ENCODE measurements at regions not wholly inside any gene's neighbourhood (a gene's known extent, or its start where the extent isn't known, plus 50 kb on each side); places are given as distances from the start of the nearest gene placed in this dataset.

GRCh38 chr17:79379700-79380445, 231.0 kb downstream of the RBFOX3 start:
- CTCF ChIA-PET, result no interaction called here
- no peaks in the 10 kb centered on the region for H3K4me1 Mint-ChIP-seq
- no peak for DNase-seq
- no peak overlapping the region for H3K27ac Mint-ChIP-seq
- no peak overlapping the region for H3K4me3 Mint-ChIP-seq
- H3K9me3 Mint-ChIP-seq, result no peaks in the 10 kb centered on the region
- H3K27me3 Mint-ChIP-seq, result peaks cover 12% of the 10 kb centered on the region
- H3K36me3 Mint-ChIP-seq, result no peaks in the 10 kb centered on the region

DNA sequence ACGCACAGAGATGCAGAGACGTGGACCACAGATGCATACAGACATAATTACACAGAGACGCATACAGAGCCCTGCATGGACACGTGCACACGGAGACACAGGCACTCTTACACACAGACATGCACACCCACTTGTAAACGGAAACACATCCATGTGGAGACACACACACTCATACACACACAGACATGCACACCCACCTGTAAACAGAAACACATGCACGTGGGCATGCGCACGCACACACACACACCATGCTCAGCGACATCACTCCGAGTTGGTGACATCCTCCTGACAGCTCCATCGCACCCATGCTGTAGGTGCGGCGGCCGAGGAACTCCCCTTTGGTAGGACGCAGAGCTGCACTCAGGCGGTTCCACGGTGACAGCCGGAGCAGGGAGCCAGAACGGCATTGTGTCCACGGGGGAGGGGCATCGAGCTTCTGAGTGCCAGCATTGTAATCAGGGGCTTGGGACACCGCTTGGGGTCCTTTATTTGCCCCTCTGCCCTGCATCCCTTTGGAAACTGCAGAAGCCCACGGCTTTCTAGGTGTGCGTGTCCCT, 233.5 kb downstream of the RBFOX3 start:
- DNase-seq, result no peak
- no peak overlapping the region for H3K4me3 Mint-ChIP-seq
- H3K27ac Mint-ChIP-seq, result no peak overlapping the region
- CTCF ChIA-PET, result no interaction called here
- no peaks in the 10 kb centered on the region for H3K4me1 Mint-ChIP-seq
- peaks cover 11% of the 10 kb centered on the region for H3K27me3 Mint-ChIP-seq
- no peaks in the 10 kb centered on the region for H3K36me3 Mint-ChIP-seq
- no peaks in the 10 kb centered on the region for H3K9me3 Mint-ChIP-seq

DNA sequence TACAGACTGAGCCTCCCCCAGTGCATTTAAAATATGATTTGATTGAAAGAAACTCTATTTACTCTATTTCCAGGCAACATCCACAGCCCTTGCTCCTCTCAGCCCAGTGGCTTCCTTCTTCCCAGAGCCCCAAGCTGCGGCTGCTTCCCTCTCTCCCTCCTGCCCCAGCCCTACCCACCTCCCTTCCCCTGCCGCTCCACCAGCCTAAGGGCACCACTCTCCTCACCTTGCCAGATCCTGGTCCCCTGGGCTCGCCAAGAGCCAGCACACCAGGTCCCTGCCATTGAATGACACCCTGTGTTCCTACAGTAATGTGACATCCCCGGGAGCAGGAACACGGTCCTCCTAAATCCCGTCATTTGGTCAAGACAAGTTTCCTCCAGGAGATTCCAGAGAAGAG, 236.0 kb downstream of the RBFOX3 start:
- DNase-seq, result no peak
- CTCF ChIA-PET, result interaction anchor here (1.7 kb wide), 1 partner anchor 16 kb away, joined by 5 read pairs; no protein-coding TSS in a partner anchor
- no peak overlapping the region for H3K27ac Mint-ChIP-seq
- no peaks in the 10 kb centered on the region for H3K9me3 Mint-ChIP-seq
- H3K4me3 Mint-ChIP-seq, result no peak overlapping the region
- H3K27me3 Mint-ChIP-seq, result peaks cover 7% of the 10 kb centered on the region
- H3K4me1 Mint-ChIP-seq, result no peaks in the 10 kb centered on the region
- no peaks in the 10 kb centered on the region for H3K36me3 Mint-ChIP-seq

DNA sequence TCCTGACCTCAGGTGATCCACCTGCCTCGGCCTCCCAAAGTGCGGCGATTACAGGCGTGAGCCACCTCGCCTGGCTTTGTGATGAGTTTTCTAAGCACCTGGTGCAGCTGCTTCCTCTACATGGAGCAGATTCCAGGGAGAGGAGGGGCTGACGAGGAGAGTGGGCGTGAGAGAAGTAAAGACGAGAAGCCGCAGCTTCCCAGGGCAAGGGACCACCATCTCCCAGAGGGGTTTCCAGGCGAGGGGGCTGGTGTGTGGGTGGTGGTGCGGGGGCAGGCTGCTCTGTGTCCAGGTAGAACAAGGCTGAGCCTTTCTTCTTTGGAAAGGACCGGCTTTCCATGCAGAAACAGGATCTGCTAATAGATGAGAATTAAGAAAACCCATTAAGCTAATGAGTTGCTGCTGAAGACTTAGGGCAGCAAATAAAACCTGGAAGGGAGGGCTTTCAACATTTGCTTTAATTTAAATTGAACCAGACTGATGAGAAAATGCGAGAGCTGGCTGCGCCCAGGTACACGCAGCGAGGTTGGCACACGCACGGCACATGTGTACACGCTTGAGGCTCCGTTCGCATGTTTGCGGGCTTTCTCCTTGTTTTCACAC, 236.7 kb downstream of the RBFOX3 start:
- H3K27me3 Mint-ChIP-seq, result peaks cover 7% of the 10 kb centered on the region
- no peak overlapping the region for H3K27ac Mint-ChIP-seq
- no peaks in the 10 kb centered on the region for H3K9me3 Mint-ChIP-seq
- no peak for DNase-seq
- no peaks in the 10 kb centered on the region for H3K36me3 Mint-ChIP-seq
- CTCF ChIA-PET, result interaction anchor here (0.9 to 1.7 kb wide), 2 partner anchors 15 to 17 kb away, joined by 3 to 5 read pairs; no protein-coding TSS in a partner anchor
- H3K4me3 Mint-ChIP-seq, result no peak overlapping the region
- H3K4me1 Mint-ChIP-seq, result no peaks in the 10 kb centered on the region

- no peaks in the 10 kb centered on the region for H3K4me1 Mint-ChIP-seq
- CTCF ChIA-PET, result interaction anchor here (0.7 to 1.4 kb wide), 4 partner anchors 15 to 21 kb away, joined by 3 to 4 read pairs (median 4); no protein-coding TSS in a partner anchor
- H3K27me3 Mint-ChIP-seq, result peaks cover 7% of the 10 kb centered on the region
- H3K4me3 Mint-ChIP-seq, result no peak overlapping the region
- H3K9me3 Mint-ChIP-seq, result no peaks in the 10 kb centered on the region
- H3K36me3 Mint-ChIP-seq, result no peaks in the 10 kb centered on the region
- no peak for DNase-seq
- no peak overlapping the region for H3K27ac Mint-ChIP-seq
These were observed 238.2 kb downstream of the RBFOX3 start for GRCh38 chr17:79372470-79373238.

DNA sequence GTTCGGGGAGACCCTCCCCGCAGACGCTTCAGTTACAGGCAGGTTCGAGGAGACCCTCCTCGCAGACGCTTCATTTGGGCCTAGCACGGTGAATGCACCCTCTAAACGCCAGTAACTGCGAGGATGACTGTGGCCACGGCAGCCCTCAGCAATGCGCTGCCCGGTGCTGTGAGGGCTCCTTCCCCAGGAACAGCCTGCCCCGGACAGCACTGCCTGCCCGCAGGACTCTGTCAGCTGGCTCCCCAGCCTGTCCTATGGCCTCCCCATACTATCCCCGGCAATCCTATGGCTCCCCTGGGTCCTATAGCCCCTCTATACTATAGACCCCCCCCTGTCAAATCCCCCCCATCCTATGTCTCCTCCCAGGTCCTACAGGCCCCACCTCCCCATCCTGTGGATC, 238.9 kb downstream of the RBFOX3 start:
- H3K27ac Mint-ChIP-seq, result no peak overlapping the region
- DNase-seq, result no peak
- CTCF ChIA-PET, result interaction anchor here (0.7 to 1.4 kb wide), 2 partner anchors 16 to 21 kb away, joined by 3 to 4 read pairs; no protein-coding TSS in a partner anchor
- no peaks in the 10 kb centered on the region for H3K9me3 Mint-ChIP-seq
- H3K4me1 Mint-ChIP-seq, result no peaks in the 10 kb centered on the region
- H3K27me3 Mint-ChIP-seq, result peaks cover 7% of the 10 kb centered on the region
- H3K4me3 Mint-ChIP-seq, result no peak overlapping the region
- no peaks in the 10 kb centered on the region for H3K36me3 Mint-ChIP-seq

- DNase-seq, result no peak
- H3K27ac Mint-ChIP-seq, result no peak overlapping the region
- CTCF ChIA-PET, result no interaction called here
- H3K36me3 Mint-ChIP-seq, result no peaks in the 10 kb centered on the region
- no peaks in the 10 kb centered on the region for H3K4me1 Mint-ChIP-seq
- H3K27me3 Mint-ChIP-seq, result peaks cover 7% of the 10 kb centered on the region
- no peaks in the 10 kb centered on the region for H3K9me3 Mint-ChIP-seq
- H3K4me3 Mint-ChIP-seq, result no peak overlapping the region
These were observed 240.3 kb downstream of the RBFOX3 start for GRCh38 chr17:79370594-79370993.

GRCh38 chr17:79370126-79370525, 240.7 kb downstream of the RBFOX3 start:
- DNase-seq, result no peak
- Mint-ChIP-seq H3K4me1 (no peaks in the 10 kb centered on the region), H3K4me3 (no peak overlapping the region), H3K27me3 (peaks cover 7% of the 10 kb centered on the region), H3K27ac (no peak overlapping the region), H3K36me3 (no peaks in the 10 kb centered on the region), H3K9me3 (no peaks in the 10 kb centered on the region)
- CTCF ChIA-PET, result no interaction called here

GRCh38 chr17:79369532-79369931, 241.3 kb downstream of the RBFOX3 start:
- Mint-ChIP-seq H3K27me3 (peaks cover 5% of the 10 kb centered on the region), H3K4me1 (no peaks in the 10 kb centered on the region), H3K36me3 (no peaks in the 10 kb centered on the region), H3K4me3 (no peak overlapping the region), H3K27ac (no peak overlapping the region), H3K9me3 (no peaks in the 10 kb centered on the region)
- CTCF ChIA-PET, result no interaction called here
- no peak for DNase-seq

GRCh38 chr17:79369001-79369400, 241.8 kb downstream of the RBFOX3 start:
- no peaks in the 10 kb centered on the region for H3K9me3 Mint-ChIP-seq
- H3K27me3 Mint-ChIP-seq, result peaks cover 7% of the 10 kb centered on the region
- H3K4me1 Mint-ChIP-seq, result no peaks in the 10 kb centered on the region
- DNase-seq, result no peak
- CTCF ChIA-PET, result no interaction called here
- H3K36me3 Mint-ChIP-seq, result no peaks in the 10 kb centered on the region
- H3K4me3 Mint-ChIP-seq, result no peak overlapping the region
- no peak overlapping the region for H3K27ac Mint-ChIP-seq

DNA sequence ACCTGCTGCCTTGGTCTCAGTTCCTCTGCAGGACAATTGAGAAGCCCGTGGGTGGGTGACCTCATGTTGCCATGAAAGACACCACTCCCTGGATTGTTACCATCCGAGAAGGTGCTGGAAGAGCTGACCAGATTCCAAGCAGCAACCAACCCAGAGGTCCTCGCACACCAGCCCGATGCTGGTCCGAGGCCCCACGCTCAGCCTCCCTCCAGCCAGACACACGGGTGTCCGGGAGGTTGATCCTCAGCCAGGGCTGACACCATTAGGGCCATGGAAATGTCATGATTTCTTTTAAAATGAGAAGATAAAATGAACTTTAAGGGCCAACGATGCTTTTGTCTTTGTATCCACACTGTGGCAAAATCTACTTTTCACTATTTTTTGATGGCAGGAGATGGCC, 242.3 kb downstream of the RBFOX3 start:
- Mint-ChIP-seq H3K4me1 (no peaks in the 10 kb centered on the region), H3K4me3 (no peak overlapping the region), H3K9me3 (no peaks in the 10 kb centered on the region), H3K36me3 (no peaks in the 10 kb centered on the region), H3K27me3 (peaks cover 5% of the 10 kb centered on the region), H3K27ac (no peak overlapping the region)
- DNase-seq, result peak; percentile 2
- CTCF ChIA-PET, result no interaction called here

DNA sequence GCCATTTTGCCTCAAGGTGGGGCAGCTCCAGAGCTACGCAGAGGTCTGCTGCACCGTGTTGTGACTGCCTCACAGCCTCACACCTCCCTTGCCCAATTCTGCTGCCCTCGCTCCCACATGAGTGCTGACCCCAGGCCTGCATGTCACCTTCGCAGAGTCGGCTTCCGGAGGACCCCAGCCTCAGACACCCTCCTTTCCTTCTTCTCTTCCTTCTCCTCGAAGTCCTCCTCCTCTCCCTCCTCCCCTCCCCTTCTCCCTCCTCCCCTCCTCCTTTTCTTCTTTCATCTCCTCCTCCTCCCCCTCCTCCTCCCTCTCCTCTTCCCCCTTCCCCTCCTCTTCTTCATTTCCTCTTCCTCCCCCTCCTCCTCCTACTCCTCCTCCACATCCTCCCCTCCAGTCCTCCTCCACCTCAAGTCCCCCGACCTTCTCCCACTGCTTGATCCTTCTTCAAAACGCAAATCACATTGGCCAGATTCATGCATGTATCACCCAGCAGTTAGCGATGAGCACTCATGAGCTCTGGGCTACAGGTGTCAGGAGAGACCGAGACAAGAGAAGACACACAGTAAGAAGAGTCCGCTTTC, 243.8 kb downstream of the RBFOX3 start:
- no peaks in the 10 kb centered on the region for H3K4me1 Mint-ChIP-seq

DNA sequence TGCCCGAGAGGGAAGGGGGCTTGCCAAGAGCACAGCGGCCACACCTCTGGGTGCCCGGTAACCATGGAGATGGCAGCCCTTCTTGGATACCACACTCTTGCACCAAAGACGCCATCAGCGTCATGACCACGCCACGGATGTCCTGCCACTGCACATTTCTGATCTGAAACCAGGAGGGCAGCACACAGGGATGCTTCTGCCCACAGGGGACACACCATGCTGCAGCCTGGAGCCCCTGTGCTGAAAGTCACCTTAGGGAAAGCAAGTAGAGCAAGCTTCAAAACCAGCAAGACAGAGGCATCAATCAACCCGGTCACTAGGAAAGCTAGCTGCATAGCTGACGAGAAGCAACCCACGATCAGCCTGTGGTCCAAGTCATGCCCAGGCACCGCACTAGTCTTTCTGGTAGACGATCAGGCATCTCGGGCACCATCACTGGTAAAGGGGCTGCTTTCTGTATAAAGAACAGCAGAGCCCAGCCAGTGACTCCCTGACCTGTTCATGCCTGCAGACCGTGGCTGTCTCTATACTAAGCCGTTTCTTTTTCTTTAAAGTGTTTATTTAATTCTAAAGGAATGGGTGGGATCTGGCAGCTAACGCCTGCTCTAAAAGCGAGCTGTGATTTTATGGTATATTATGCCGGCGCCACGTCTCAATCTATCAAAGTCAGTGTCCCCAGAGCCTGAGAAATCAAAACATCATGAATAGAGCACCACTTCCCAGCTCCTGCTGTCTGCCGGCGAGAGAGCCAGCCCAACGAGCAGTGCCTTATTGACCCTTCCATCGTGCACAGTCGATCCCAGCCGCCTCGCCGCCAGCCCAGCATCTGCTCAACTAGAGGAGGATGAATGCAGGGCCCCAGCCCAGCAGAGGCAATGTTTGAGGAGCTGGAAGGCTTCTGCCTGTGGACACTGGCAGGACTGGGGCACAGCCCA, 244.7 kb downstream of the RBFOX3 start:
- DNase-seq, result no peak
- CTCF ChIA-PET, result no interaction called here
- H3K36me3 Mint-ChIP-seq, result no peaks in the 10 kb centered on the region
- H3K9me3 Mint-ChIP-seq, result no peaks in the 10 kb centered on the region
- H3K4me3 Mint-ChIP-seq, result no peak overlapping the region
- H3K27me3 Mint-ChIP-seq, result peaks cover 21% of the 10 kb centered on the region
- no peaks in the 10 kb centered on the region for H3K4me1 Mint-ChIP-seq
- H3K27ac Mint-ChIP-seq, result no peak overlapping the region

More for the DNA sequence above, 243.8 kb downstream of the RBFOX3 start:
- no peak for DNase-seq
- Mint-ChIP-seq H3K4me3 (no peak overlapping the region), H3K27me3 (peaks cover 16% of the 10 kb centered on the region), H3K27ac (no peak overlapping the region), H3K36me3 (no peaks in the 10 kb centered on the region), H3K9me3 (no peaks in the 10 kb centered on the region)
- CTCF ChIA-PET, result no interaction called here
